ENCODE measurements at regions not wholly inside any gene's neighbourhood (a gene's known extent, or its start where the extent isn't known, plus 50 kb on each side); places are given as distances from the start of the nearest gene placed in this dataset.

DNA sequence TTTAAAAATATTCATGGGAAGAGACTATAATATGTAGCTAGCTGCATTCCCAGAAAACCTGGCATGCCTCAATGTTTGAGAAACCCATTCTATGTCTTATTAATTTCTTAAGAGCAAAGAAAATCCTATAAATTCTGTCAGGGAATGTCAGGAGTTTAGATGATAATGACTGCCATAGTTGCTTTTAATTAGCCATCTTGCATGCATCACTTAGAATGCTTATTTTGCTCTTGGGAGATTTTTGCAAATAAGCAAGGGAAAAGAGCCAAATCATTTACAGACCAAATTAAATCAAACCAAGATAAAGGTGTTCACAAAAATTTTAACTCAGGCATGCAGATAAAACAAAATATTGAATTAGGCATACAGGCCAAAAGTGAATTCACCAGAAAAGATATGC, 152.8 kb downstream of the FASLG start:
- Histone ChIP-seq H3K9me3 (ENCODE audit: insufficient read depth, low read depth, low read length) (peaks cover 23% of the 10 kb centered on the region), H3K9ac (ENCODE audit: low read depth, low read length) (no peak overlapping the region), H3K36me3 (ENCODE audit: insufficient read depth, low read depth, low read length) (no peaks in the 10 kb centered on the region), H3K27ac (ENCODE audit: low read length) (no peak overlapping the region), H3K4me1 (ENCODE audit: insufficient read depth, low read length) (no peaks in the 10 kb centered on the region), H3K27me3 (ENCODE audit: insufficient read depth, low read length) (no peaks in the 10 kb centered on the region), H3K4me3 (ENCODE audit: low read length) (no peak overlapping the region)

DNA sequence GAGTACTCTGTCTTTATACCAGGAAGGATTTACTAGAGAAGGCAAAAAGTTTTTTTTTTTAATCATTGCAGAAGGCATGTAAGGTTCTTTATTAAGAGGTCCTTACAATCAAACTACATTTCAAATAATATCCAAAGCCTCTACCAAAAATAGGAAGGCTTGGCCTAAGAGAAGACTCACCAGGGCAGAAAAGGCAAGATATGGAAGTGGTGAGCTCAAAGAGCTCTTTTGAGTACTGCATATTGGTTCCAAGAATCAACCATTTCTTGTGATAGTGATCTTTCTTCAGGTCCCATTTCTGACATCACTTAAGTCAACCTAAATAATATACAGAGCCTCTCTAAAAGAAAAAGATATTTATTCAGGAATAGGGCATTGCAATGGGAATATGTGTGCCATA, 153.2 kb downstream of the FASLG start:
- Histone ChIP-seq H3K36me3 (ENCODE audit: insufficient read depth, low read depth, low read length) (no peaks in the 10 kb centered on the region), H3K4me3 (ENCODE audit: low read length) (no peak overlapping the region), H3K27ac (ENCODE audit: low read length) (no peak overlapping the region), H3K4me1 (ENCODE audit: insufficient read depth, low read length) (no peaks in the 10 kb centered on the region), H3K9me3 (ENCODE audit: insufficient read depth, low read depth, low read length) (peaks cover 23% of the 10 kb centered on the region), H3K27me3 (ENCODE audit: insufficient read depth, low read length) (no peaks in the 10 kb centered on the region), H3K9ac (ENCODE audit: low read depth, low read length) (no peak overlapping the region)

- no peaks in the 10 kb centered on the region for H3K4me1 ChIP-seq (ENCODE audit: insufficient read depth, low read length)
- H3K27me3 ChIP-seq (ENCODE audit: insufficient read depth, low read length) = no peaks in the 10 kb centered on the region
- H3K9ac ChIP-seq (ENCODE audit: low read depth, low read length) = no peak overlapping the region
- H3K4me3 ChIP-seq (ENCODE audit: low read length) = no peak overlapping the region
- H3K9me3 ChIP-seq (ENCODE audit: insufficient read depth, low read depth, low read length) = peaks cover 23% of the 10 kb centered on the region
- no peak overlapping the region for H3K27ac ChIP-seq (ENCODE audit: low read length)
- H3K36me3 ChIP-seq (ENCODE audit: insufficient read depth, low read depth, low read length) = no peaks in the 10 kb centered on the region
Measured at GRCh38 chr1:172813330-172813729, 154.4 kb downstream of the FASLG start.

DNA sequence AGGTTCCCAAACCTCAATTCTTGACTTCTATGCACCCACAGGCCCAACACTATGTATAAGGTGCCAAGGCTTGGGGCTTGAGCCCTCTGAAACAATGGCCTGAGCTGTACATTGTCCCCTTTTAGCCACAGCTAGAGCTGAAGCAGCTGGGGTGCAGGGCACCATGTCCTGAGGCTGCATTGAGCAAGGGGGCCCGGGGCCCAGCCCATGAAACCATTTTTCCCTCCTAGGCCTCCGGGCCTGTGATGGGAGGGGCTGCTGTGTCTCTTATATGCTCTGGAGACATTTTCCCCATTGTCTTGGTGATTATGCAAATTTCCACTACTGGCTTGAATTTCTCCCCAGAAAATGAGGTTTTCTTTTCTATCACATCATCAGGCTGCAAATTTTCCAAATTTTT, 155.5 kb downstream of the FASLG start:
- H3K4me1 ChIP-seq (ENCODE audit: insufficient read depth, low read length) = no peaks in the 10 kb centered on the region
- H3K27me3 ChIP-seq (ENCODE audit: insufficient read depth, low read length) = no peaks in the 10 kb centered on the region
- H3K9me3 ChIP-seq (ENCODE audit: insufficient read depth, low read depth, low read length) = peaks cover 23% of the 10 kb centered on the region
- no peak overlapping the region for H3K9ac ChIP-seq (ENCODE audit: low read depth, low read length)
- H3K27ac ChIP-seq (ENCODE audit: low read length) = no peak overlapping the region
- no peaks in the 10 kb centered on the region for H3K36me3 ChIP-seq (ENCODE audit: insufficient read depth, low read depth, low read length)
- no peak overlapping the region for H3K4me3 ChIP-seq (ENCODE audit: low read length)

DNA sequence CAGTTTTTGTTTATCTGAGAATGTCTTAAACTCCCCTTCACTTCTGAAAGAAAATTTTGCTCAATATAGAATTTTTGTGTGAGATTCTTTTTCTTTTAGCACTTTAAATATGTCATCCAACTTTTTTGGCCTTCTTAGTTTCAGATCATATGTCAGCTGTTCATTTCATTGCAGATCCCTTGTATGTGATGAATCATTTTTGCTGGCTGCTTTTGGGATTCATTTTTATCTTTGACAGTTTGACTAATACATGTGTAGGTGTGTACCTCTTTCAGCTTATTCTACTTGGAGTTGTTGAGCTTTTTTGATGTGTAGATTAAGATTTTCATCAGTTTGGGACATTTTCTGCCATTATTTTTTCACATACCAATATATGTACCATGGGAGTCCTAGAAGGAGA, 156.8 kb downstream of the FASLG start:
- H3K36me3 ChIP-seq (ENCODE audit: insufficient read depth, low read depth, low read length) = no peaks in the 10 kb centered on the region
- peaks cover 23% of the 10 kb centered on the region for H3K9me3 ChIP-seq (ENCODE audit: insufficient read depth, low read depth, low read length)
- H3K4me1 ChIP-seq (ENCODE audit: insufficient read depth, low read length) = no peaks in the 10 kb centered on the region
- H3K27ac ChIP-seq (ENCODE audit: low read length) = no peak overlapping the region
- no peaks in the 10 kb centered on the region for H3K27me3 ChIP-seq (ENCODE audit: insufficient read depth, low read length)
- H3K4me3 ChIP-seq (ENCODE audit: low read length) = no peak overlapping the region
- H3K9ac ChIP-seq (ENCODE audit: low read depth, low read length) = no peak overlapping the region

- Histone ChIP-seq H3K4me1 (ENCODE audit: insufficient read depth, low read length) (no peaks in the 10 kb centered on the region), H3K9ac (ENCODE audit: low read depth, low read length) (no peak overlapping the region), H3K4me3 (ENCODE audit: low read length) (no peak overlapping the region)
Measured at GRCh38 chr1:172818841-172819527, 160.1 kb downstream of the FASLG start.

GRCh38 chr1:172820475-172821158, 161.7 kb downstream of the FASLG start:
- no peaks in the 10 kb centered on the region for H3K4me1 ChIP-seq (ENCODE audit: insufficient read depth, low read length)
- H3K27ac ChIP-seq (ENCODE audit: low read length) = no peak overlapping the region
- H3K9ac ChIP-seq (ENCODE audit: low read depth, low read length) = no peak overlapping the region
- no peaks in the 10 kb centered on the region for H3K36me3 ChIP-seq (ENCODE audit: insufficient read depth, low read depth, low read length)
- H3K27me3 ChIP-seq (ENCODE audit: insufficient read depth, low read length) = no peaks in the 10 kb centered on the region
- H3K4me3 ChIP-seq (ENCODE audit: low read length) = no peak overlapping the region
- H3K9me3 ChIP-seq (ENCODE audit: insufficient read depth, low read depth, low read length) = no peaks in the 10 kb centered on the region

More at GRCh38 chr1:172818841-172819527, 160.1 kb downstream of the FASLG start:
- peaks cover 12% of the 10 kb centered on the region for H3K9me3 ChIP-seq (ENCODE audit: insufficient read depth, low read depth, low read length)
- no peak overlapping the region for H3K27ac ChIP-seq (ENCODE audit: low read length)
- H3K27me3 ChIP-seq (ENCODE audit: insufficient read depth, low read length) = no peaks in the 10 kb centered on the region
- no peaks in the 10 kb centered on the region for H3K36me3 ChIP-seq (ENCODE audit: insufficient read depth, low read depth, low read length)

DNA sequence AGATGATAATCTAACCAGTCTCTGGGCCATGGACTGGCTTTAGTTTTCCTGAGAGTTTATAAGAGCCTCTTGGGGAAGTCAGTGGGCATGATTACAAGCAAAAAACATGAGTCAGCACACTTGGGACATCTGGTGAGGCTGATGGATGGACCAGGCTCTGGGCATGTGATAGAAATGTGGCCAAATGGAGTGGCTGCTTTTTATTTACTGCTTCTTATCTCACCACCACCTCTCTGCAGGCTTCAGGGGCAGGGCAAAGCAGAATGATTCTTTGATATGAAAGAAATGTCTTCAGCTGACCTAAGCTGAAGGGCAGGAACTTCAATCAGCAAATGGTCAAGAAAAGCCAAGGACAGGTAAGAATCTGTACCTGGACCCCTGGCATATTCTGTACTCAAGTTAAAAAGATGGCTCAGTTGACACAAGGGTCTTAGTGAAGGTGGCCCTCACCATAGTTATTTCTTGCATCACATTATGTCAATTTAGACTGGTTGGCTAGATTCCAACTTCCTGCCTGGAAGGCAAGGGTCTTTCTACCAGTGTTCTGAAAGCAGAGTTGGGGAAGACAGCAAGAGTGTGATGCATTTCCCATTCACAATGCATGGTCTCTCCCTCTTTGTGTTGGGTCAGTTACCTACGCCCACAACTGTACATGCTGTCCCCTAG, 162.8 kb downstream of the FASLG start:
- H3K27ac ChIP-seq (ENCODE audit: low read length) = no peak overlapping the region
- 0 out of 2 replicates have a peak, but pooled peaks cover 4% of the 10 kb centered on the region for H3K4me1 ChIP-seq (ENCODE audit: insufficient read depth, low read length)
- no peaks in the 10 kb centered on the region for H3K9me3 ChIP-seq (ENCODE audit: insufficient read depth, low read depth, low read length)

GRCh38 chr1:172822886-172823285, 164.0 kb downstream of the FASLG start:
- Histone ChIP-seq H3K4me1 (ENCODE audit: insufficient read depth, low read length) (0 out of 2 replicates have a peak, but pooled peaks cover 4% of the 10 kb centered on the region), H3K27me3 (ENCODE audit: insufficient read depth, low read length) (peaks cover 8% of the 10 kb centered on the region; the same call in 1 of the 2 replicates), H3K9ac (ENCODE audit: low read depth, low read length) (no peak overlapping the region), H3K9me3 (ENCODE audit: insufficient read depth, low read depth, low read length) (no peaks in the 10 kb centered on the region), H3K27ac (ENCODE audit: low read length) (no peak overlapping the region), H3K4me3 (ENCODE audit: low read length) (no peak overlapping the region), H3K36me3 (ENCODE audit: insufficient read depth, low read depth, low read length) (no peaks in the 10 kb centered on the region)

More for the DNA sequence above, 162.8 kb downstream of the FASLG start:
- no peak overlapping the region for H3K9ac ChIP-seq (ENCODE audit: low read depth, low read length)
- H3K27me3 ChIP-seq (ENCODE audit: insufficient read depth, low read length) = no peaks in the 10 kb centered on the region
- no peaks in the 10 kb centered on the region for H3K36me3 ChIP-seq (ENCODE audit: insufficient read depth, low read depth, low read length)
- no peak overlapping the region for H3K4me3 ChIP-seq (ENCODE audit: low read length)

DNA sequence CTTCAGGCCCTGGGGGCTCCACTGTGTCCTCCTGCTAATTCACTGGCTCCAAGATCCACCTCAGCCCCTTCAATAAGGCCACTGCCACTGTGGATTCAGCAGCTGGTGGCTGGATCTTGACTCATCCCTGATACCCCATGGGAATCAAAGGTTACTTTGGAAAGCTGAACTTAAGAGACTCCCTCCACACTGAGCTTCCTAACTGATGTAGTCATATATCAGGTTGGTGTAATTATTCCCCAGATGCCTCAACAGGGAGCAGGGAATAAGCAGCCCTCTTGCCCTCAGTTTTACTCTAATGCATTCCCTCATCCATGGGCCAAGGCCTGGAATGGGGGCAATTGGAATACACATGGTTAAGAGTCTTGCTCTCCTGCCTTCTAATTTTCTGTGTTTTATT, 164.6 kb downstream of the FASLG start:
- Histone ChIP-seq H3K9ac (ENCODE audit: low read depth, low read length) (no peak overlapping the region), H3K9me3 (ENCODE audit: insufficient read depth, low read depth, low read length) (no peaks in the 10 kb centered on the region), H3K36me3 (ENCODE audit: insufficient read depth, low read depth, low read length) (no peaks in the 10 kb centered on the region), H3K4me1 (ENCODE audit: insufficient read depth, low read length) (0 out of 2 replicates have a peak, but pooled peaks cover 4% of the 10 kb centered on the region), H3K27me3 (ENCODE audit: insufficient read depth, low read length) (peaks cover 8% of the 10 kb centered on the region; the same call in 1 of the 2 replicates), H3K27ac (ENCODE audit: low read length) (no peak overlapping the region), H3K4me3 (ENCODE audit: low read length) (no peak overlapping the region)

- H3K27me3 ChIP-seq (ENCODE audit: insufficient read depth, low read length) = peaks cover 8% of the 10 kb centered on the region; the same call in 1 of the 2 replicates
- H3K9me3 ChIP-seq (ENCODE audit: insufficient read depth, low read depth, low read length) = no peaks in the 10 kb centered on the region
- no peak overlapping the region for H3K9ac ChIP-seq (ENCODE audit: low read depth, low read length)
- H3K4me3 ChIP-seq (ENCODE audit: low read length) = no peak overlapping the region
- no peak overlapping the region for H3K27ac ChIP-seq (ENCODE audit: low read length)
- 0 out of 2 replicates have a peak, but pooled peaks cover 4% of the 10 kb centered on the region for H3K4me1 ChIP-seq (ENCODE audit: insufficient read depth, low read length)
- H3K36me3 ChIP-seq (ENCODE audit: insufficient read depth, low read depth, low read length) = no peaks in the 10 kb centered on the region
Measured at GRCh38 chr1:172824209-172824608, 165.3 kb downstream of the FASLG start.

All from iPS-20b (cell line).